Keratinocyte (primary cell): ENCODE measurements at regions not wholly inside any gene's neighbourhood (a gene's known extent, or its start where the extent isn't known, plus 50 kb on each side); places are given as distances from the start of the nearest gene placed in this dataset.

Source experiments
- DNase-seq: peaks from one replicate; pipeline ENCODE4 v3.0.0-alpha.2; 2011; ENCODE audit warnings: low read depth, missing footprints, low spot score
- FAIRE-seq: peaks from 2 replicates; lab custom pipeline; 2011; peaks lifted over from hg19 to GRCh38; lab: Jason Lieb, UNC
- H2AFZ ChIP-seq: 2 replicates; pipeline ENCODE4 v1.6.0; 2012; ENCODE audit warnings: low read length, control low read depth, inconsistent platforms; ENCODE audit not compliant: control insufficient read depth
- H3K27ac ChIP-seq: 2 replicates; pipeline ENCODE4 v1.5.1; 2011; ENCODE audit warnings: low read length; ENCODE audit not compliant: control insufficient read depth, insufficient read depth
- H3K27me3 ChIP-seq: 3 replicates; pipeline ENCODE4 v1.6.0; 2011; ENCODE audit warnings: low read length; ENCODE audit not compliant: control insufficient read depth, insufficient read depth; ENCODE audit errors: extremely low read depth
- H3K36me3 ChIP-seq, 2 experiments: 2 replicates in 1 of 2; 3 replicates in 1 of 2; pipeline ENCODE4 v1.5.1; 2011; ENCODE audit warnings: low read length in 2 of 2, mild to moderate bottlenecking in 1 of 2; ENCODE audit not compliant: control insufficient read depth in 2 of 2, insufficient read depth in 2 of 2; ENCODE audit errors: extremely low read depth in 1 of 2
- H3K4me1 ChIP-seq: 3 replicates; pipeline ENCODE4 v1.5.1; 2011; ENCODE audit warnings: low read length; ENCODE audit not compliant: control insufficient read depth, insufficient read depth; ENCODE audit errors: extremely low read depth
- H3K4me2 ChIP-seq: 3 replicates; pipeline ENCODE4 v1.6.0; 2011; ENCODE audit warnings: low read depth, low read length; ENCODE audit not compliant: control insufficient read depth, insufficient read depth; ENCODE audit errors: extremely low read depth
- H3K4me3 ChIP-seq, 3 experiments: fragments of 200-600 bp in 1 of 3; sonication (generic) in 1 of 3; 2 replicates in 2 of 3; 3 replicates in 1 of 3; pipeline ENCODE4 v1.5.1; 2011 to 2016; ENCODE audit warnings: low read length in 3 of 3, mild to moderate bottlenecking in 3 of 3, control low read depth in 2 of 3, inconsistent platforms in 1 of 3, low read depth in 1 of 3, mixed read lengths in 1 of 3, mixed run types in 1 of 3, moderate library complexity in 1 of 3; ENCODE audit not compliant: control insufficient read depth in 2 of 3, insufficient read depth in 2 of 3; ENCODE audit errors: extremely low read depth in 1 of 3
- H3K79me2 ChIP-seq: 2 replicates; pipeline ENCODE4 v1.6.0; 2012; ENCODE audit warnings: low read length; ENCODE audit not compliant: control insufficient read depth, insufficient read depth
- H3K9ac ChIP-seq: 3 replicates; pipeline ENCODE4 v1.6.0; 2011; ENCODE audit warnings: low read length; ENCODE audit not compliant: control insufficient read depth, insufficient read depth; ENCODE audit errors: extremely low read depth
- H3K9me1 ChIP-seq: 3 replicates; pipeline ENCODE4 v1.6.0; 2011; ENCODE audit warnings: low read length; ENCODE audit not compliant: control insufficient read depth, insufficient read depth; ENCODE audit errors: extremely low read depth
- H3K9me3 ChIP-seq: 2 replicates; pipeline ENCODE4 v1.5.1; 2012; ENCODE audit warnings: low read depth, low read length; ENCODE audit not compliant: control insufficient read depth
- H4K20me1 ChIP-seq: 3 replicates; pipeline ENCODE4 v1.6.0; 2011; ENCODE audit warnings: low read length; ENCODE audit not compliant: control insufficient read depth, insufficient read depth; ENCODE audit errors: extremely low read depth
- CTCF ChIP-seq, 3 experiments: IDR thresholded peaks in 1 of 3; conservative IDR thresholded peaks in 1 of 3; optimal IDR thresholded peaks in 1 of 3; 2 replicates in 2 of 3; 3 replicates in 1 of 3; pipeline versions ENCODE3 to v1.5.1; 2011; ENCODE audit warnings: low read length in 3 of 3, mild to moderate bottlenecking in 3 of 3, moderate library complexity in 2 of 3, control low read depth in 1 of 3, inconsistent platforms in 1 of 3; ENCODE audit not compliant: insufficient read depth in 2 of 3; ENCODE audit errors: extremely low read depth in 1 of 3
- EZH2 ChIP-seq: IDR thresholded peaks from one replicate; pipeline ENCODE4 v1.6.1; 2012; ENCODE audit warnings: inconsistent platforms, mild to moderate bottlenecking, low read length, moderate library complexity
- dilution Hi-C: fragments of 300-500 bp; cut with MboI; formaldehyde crosslinking; loops from one replicate; pipeline ENCODE4 v1.7.0; 2020; ENCODE audit warnings: low sequenced_read_pairs; ENCODE audit not compliant: extremely low pct_ligation_motif_present

- no peak for DNase-seq
- Histone ChIP-seq H3K4me3 (no peak overlapping the region), H3K9ac (no peak overlapping the region), H3K4me1 (no peaks in the 10 kb centered on the region), H3K9me1 (no peaks in the 10 kb centered on the region), H4K20me1 (no peaks in the 10 kb centered on the region), H3K27ac (no peak overlapping the region), H3K36me3 (no peaks in the 10 kb centered on the region), H3K79me2 (no peaks in the 10 kb centered on the region), H3K9me3 (no peaks in the 10 kb centered on the region), H3K27me3 (no peaks in the 10 kb centered on the region), H3K4me2 (no peak overlapping the region), H2AFZ (no peak overlapping the region)
- TF ChIP-seq EZH2 (no peak), CTCF (optimal IDR thresholded peaks at IDR 0.05 in 1 of 3, IDR thresholded peaks at IDR 0.05 in 1 of 3, conservative IDR thresholded peaks at IDR 0.05 in 1 of 3; ENCODE audit: extremely low read depth in 1 of 3, insufficient read depth in 2 of 3, low read length in 3 of 3) (no peak)
- dilution Hi-C loops, result no loop called here
- no peak for FAIRE-seq
Observed at GRCh38 chr5:88404405-88404804, 135.8 kb upstream of the TMEM161B start.

- DNase-seq, result no peak
- Histone ChIP-seq H3K36me3 (no peaks in the 10 kb centered on the region), H3K9me3 (no peaks in the 10 kb centered on the region), H2AFZ (no peak overlapping the region), H3K4me3 (no peak overlapping the region), H3K4me2 (no peak overlapping the region), H3K27me3 (no peaks in the 10 kb centered on the region), H3K79me2 (no peaks in the 10 kb centered on the region), H3K9ac (no peak overlapping the region), H3K27ac (no peak overlapping the region), H3K4me1 (no peaks in the 10 kb centered on the region), H4K20me1 (no peaks in the 10 kb centered on the region), H3K9me1 (no peaks in the 10 kb centered on the region)
- no peak for FAIRE-seq
- TF ChIP-seq EZH2 (no peak), CTCF (optimal IDR thresholded peaks at IDR 0.05 in 1 of 3, IDR thresholded peaks at IDR 0.05 in 1 of 3, conservative IDR thresholded peaks at IDR 0.05 in 1 of 3; ENCODE audit: extremely low read depth in 1 of 3, insufficient read depth in 2 of 3, low read length in 3 of 3) (no peak)
- dilution Hi-C loops, result no loop called here
Observed at GRCh38 chr5:88401686-88402085, 133.0 kb upstream of the TMEM161B start.
